H1 (cell line): ENCODE measurements at regions not wholly inside any gene's neighbourhood (a gene's known extent, or its start where the extent isn't known, plus 50 kb on each side); places are given as distances from the start of the nearest gene placed in this dataset.

Source experiments
- CHD1 ChIP-seq: IDR thresholded peaks from 2 replicates; pipeline ENCODE4 v1.6.1; 2012; ENCODE audit warnings: low read depth, low read length, improper control_type of control experiment
- RNF2 ChIP-seq: fragments of 200-900, 300-1000 bp; sonication (generic); IDR thresholded peaks from 2 replicates; pipeline ENCODE4 v1.7.1; 2016; ENCODE audit warnings: borderline replicate concordance, low read depth, mild to moderate bottlenecking, antibody characterized with exemption, low read length; ENCODE audit not compliant: poor library complexity, severe bottlenecking; ENCODE audit errors: missing control alignments
- SIN3A ChIP-seq, 2 experiments: IDR thresholded peaks in 1 of 2; conservative IDR thresholded peaks in 1 of 2; 2 replicates each; pipeline ENCODE4 v1.6.1; 2011 to 2012; ENCODE audit warnings: low read length in 2 of 2, improper control_type of control experiment in 1 of 2, low read depth in 1 of 2, mild to moderate bottlenecking in 1 of 2
- SP2 ChIP-seq: IDR thresholded peaks from 2 replicates; pipeline ENCODE4 v1.6.1; 2012; ENCODE audit warnings: mild to moderate bottlenecking, low read length, inconsistent platforms

DNA sequence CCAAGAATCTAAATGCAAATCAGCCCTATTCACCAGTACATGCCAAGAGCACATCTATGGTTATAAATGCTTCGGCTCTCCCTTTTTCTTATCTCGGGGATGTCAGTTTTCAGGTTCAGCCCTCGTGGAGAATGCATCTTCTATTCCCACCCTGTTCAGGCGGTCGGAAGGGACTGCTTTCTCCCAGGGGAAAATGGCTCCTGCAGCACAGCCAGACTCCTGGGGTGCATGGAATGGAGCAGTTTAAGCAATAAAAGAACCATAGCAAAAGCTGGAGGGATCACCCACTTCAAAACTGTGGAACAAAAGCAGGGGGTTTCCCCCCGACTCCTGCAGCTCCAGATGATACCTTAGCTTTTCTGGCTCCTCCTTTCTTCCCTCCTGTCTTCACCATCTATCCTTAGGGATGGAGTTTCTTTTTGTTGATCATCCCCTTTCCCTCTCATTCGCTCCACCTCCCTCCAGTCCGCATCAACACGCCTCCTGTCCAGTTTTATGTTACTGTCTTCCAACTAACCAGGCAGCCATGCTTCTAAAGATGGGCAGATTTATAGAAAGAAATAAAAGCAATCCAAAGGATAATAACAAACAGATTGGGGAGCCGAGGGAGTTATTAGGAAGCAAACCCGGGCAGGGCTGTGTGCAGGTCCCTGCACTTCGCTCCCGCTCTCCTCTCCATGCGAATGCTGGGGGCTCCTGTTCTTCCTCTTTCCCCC lies 356.2 kb upstream of the SMIM21 start (continued):
- TF ChIP-seq CHD1 (no peak), RNF2 (no peak), SP2 (no peak), SIN3A (conservative IDR thresholded peaks at IDR 0.05 in 1 of 2, IDR thresholded peaks at IDR 0.05 in 1 of 2; ENCODE audit: low read depth in 1 of 2, low read length in 2 of 2) (no peak)
